BE2C (cell line): ENCODE measurements at regions not wholly inside any gene's neighbourhood (a gene's known extent, or its start where the extent isn't known, plus 50 kb on each side); places are given as distances from the start of the nearest gene placed in this dataset.

Source experiments
- DNase-seq: peaks from one replicate; pipeline ENCODE4 v3.0.0-alpha.2; 2020
- H3K27me3 ChIP-seq: fragments of 250-450 bp; sonication (Bioruptor Pico); 2 replicates; pipeline ENCODE4 v1.5.1; 2020; ENCODE audit warnings: mild to moderate bottlenecking
- H3K36me3 ChIP-seq: fragments of 250-450 bp; sonication (Bioruptor Pico); 2 replicates; pipeline ENCODE4 v1.5.1; 2020; ENCODE audit warnings: mild to moderate bottlenecking
- H3K4me1 ChIP-seq: fragments of 250-450 bp; sonication (Bioruptor Pico); 2 replicates; pipeline ENCODE4 v1.5.1; 2020
- H3K4me3 ChIP-seq: 2 replicates; pipeline ENCODE4 v1.5.1; 2011; ENCODE audit warnings: low read depth, low read length
- H3K9me3 ChIP-seq: fragments of 250-450 bp; sonication (Bioruptor Pico); 2 replicates; pipeline ENCODE4 v1.5.1; 2020
- TF ChIP-seq, protein P1 (sequence below): IDR thresholded peaks from 2 replicates; pipeline ENCODE4 v1.5.1; 2012; ENCODE audit warnings: mild to moderate bottlenecking, low read depth, low read length

- H3K4me1 ChIP-seq = peaks cover 7% of the 10 kb centered on the region; the same call in 1 of the 2 replicates
- TF ChIP-seq, protein P1, sequence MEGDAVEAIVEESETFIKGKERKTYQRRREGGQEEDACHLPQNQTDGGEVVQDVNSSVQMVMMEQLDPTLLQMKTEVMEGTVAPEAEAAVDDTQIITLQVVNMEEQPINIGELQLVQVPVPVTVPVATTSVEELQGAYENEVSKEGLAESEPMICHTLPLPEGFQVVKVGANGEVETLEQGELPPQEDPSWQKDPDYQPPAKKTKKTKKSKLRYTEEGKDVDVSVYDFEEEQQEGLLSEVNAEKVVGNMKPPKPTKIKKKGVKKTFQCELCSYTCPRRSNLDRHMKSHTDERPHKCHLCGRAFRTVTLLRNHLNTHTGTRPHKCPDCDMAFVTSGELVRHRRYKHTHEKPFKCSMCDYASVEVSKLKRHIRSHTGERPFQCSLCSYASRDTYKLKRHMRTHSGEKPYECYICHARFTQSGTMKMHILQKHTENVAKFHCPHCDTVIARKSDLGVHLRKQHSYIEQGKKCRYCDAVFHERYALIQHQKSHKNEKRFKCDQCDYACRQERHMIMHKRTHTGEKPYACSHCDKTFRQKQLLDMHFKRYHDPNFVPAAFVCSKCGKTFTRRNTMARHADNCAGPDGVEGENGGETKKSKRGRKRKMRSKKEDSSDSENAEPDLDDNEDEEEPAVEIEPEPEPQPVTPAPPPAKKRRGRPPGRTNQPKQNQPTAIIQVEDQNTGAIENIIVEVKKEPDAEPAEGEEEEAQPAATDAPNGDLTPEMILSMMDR = no peak
- H3K9me3 ChIP-seq = no peaks in the 10 kb centered on the region
- no peaks in the 10 kb centered on the region for H3K36me3 ChIP-seq
- no peak for DNase-seq
- no peaks in the 10 kb centered on the region for H3K27me3 ChIP-seq
- no peak overlapping the region for H3K4me3 ChIP-seq
Observed at GRCh38 chr5:71865665-71866320, 146.7 kb downstream of the CARTPT start.

DNA sequence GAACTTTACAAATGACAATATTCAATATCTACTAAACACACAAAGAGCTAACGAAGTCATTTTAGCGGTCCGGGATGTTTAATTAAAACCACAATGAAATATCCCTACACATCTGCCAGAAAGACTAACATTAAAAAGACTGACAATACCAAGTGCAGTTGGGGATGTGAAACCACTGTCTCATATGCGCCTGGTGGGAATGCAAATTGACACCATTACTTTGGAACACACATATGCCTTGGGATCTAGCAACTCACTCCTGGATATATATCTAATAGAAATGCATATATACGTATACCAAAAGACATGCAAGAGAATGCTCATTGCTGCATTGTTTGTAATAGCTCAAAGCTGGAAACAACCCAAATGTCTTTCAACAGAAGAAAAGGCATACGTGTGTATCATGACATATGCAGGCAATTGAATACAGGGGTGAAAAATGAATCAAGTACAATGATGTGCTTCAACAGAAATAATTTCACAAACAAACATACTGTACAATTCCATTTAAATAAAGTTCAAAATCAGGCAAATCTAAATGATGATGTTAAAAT is 153.3 kb downstream of the CARTPT start:
- H3K36me3 ChIP-seq = no peaks in the 10 kb centered on the region
- DNase-seq = no peak
- H3K4me1 ChIP-seq = no peaks in the 10 kb centered on the region
- TF ChIP-seq, protein P1 = no peak
- no peaks in the 10 kb centered on the region for H3K9me3 ChIP-seq
- H3K27me3 ChIP-seq = no peaks in the 10 kb centered on the region
- no peak overlapping the region for H3K4me3 ChIP-seq

- H3K27me3 ChIP-seq = no peaks in the 10 kb centered on the region
- DNase-seq = no peak
- no peaks in the 10 kb centered on the region for H3K36me3 ChIP-seq
- H3K4me3 ChIP-seq = no peak overlapping the region
- TF ChIP-seq, protein P1 = no peak
- no peaks in the 10 kb centered on the region for H3K9me3 ChIP-seq
- H3K4me1 ChIP-seq = no peaks in the 10 kb centered on the region
Observed at GRCh38 chr5:71873191-71873591, 154.1 kb downstream of the CARTPT start.

DNA sequence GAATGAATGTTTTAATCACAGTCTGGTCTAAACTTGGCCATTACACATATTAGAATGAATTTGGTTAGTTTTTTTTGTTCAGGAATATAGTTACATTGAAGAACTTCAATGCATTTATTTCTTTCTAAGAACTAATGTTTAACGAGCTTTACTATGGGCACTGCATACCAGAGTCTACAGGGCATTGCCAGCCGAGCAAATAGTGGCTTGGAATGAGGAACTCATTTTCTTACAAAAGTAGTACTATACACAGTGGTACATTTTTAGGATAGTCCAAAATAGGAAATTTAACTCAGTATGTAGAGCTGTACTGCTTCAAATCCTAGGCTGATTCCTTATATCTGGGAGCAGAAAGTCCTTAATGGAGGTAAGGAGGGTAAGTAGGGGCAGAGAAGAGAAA is 155.4 kb downstream of the CARTPT start:
- TF ChIP-seq, protein P1 = no peak
- no peak overlapping the region for H3K4me3 ChIP-seq
- no peak for DNase-seq
- no peaks in the 10 kb centered on the region for H3K36me3 ChIP-seq
- no peaks in the 10 kb centered on the region for H3K9me3 ChIP-seq
- H3K4me1 ChIP-seq = no peaks in the 10 kb centered on the region
- H3K27me3 ChIP-seq = no peaks in the 10 kb centered on the region

GRCh38 chr5:71877511-71877910 is 158.4 kb downstream of the CARTPT start:
- no peaks in the 10 kb centered on the region for H3K9me3 ChIP-seq
- TF ChIP-seq, protein P1 = no peak
- DNase-seq = no peak
- no peaks in the 10 kb centered on the region for H3K27me3 ChIP-seq
- no peak overlapping the region for H3K4me3 ChIP-seq
- H3K36me3 ChIP-seq = no peaks in the 10 kb centered on the region
- no peaks in the 10 kb centered on the region for H3K4me1 ChIP-seq

DNA sequence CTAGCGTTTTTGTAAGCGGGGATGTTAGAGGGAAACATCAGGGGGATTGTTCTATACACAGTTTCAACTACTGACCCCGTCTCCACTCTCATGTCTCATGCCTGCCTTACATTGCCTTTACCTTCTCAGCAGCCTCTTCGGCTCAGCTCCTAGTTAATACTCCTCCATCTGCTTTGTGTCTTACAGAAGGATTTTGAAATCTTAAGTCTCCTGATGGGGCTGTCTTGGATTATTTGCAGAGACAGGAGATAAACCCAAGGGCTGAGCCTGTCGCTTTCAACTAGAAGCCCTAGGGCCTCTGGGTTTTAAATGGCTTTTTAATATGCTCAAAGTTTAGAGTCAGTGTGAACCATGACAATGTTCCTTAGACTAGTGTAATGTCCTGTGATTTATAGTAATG is 161.5 kb downstream of the CARTPT start:
- no peaks in the 10 kb centered on the region for H3K27me3 ChIP-seq
- TF ChIP-seq, protein P1 = no peak
- H3K9me3 ChIP-seq = no peaks in the 10 kb centered on the region
- peaks cover 11% of the 10 kb centered on the region for H3K4me1 ChIP-seq
- H3K4me3 ChIP-seq = no peak overlapping the region
- H3K36me3 ChIP-seq = no peaks in the 10 kb centered on the region
- no peak for DNase-seq
